ENCODE measurements at regions not wholly inside any gene's neighbourhood (a gene's known extent, or its start where the extent isn't known, plus 50 kb on each side); places are given as distances from the start of the nearest gene placed in this dataset.

DNA sequence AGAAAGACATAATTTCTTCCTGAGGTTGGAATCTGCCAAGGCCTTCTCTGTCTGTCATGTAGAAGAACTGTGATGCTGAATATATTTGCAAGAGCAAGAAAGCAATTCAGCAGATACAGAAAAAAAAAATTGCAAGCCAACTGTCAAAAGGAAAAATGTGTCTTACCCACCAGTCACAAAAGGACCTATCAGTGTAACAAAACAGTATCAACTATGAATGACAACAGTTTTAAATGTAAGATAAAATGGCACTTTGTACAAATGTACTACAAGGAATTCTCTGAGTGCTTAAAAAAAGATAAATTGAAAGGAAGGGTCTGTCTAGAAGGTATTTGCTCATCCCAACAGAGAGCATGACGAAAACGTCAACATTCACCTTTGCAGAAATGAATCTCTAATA is 185.3 kb upstream of the TFAP2D start:
- TF ChIP-seq, protein P1, sequence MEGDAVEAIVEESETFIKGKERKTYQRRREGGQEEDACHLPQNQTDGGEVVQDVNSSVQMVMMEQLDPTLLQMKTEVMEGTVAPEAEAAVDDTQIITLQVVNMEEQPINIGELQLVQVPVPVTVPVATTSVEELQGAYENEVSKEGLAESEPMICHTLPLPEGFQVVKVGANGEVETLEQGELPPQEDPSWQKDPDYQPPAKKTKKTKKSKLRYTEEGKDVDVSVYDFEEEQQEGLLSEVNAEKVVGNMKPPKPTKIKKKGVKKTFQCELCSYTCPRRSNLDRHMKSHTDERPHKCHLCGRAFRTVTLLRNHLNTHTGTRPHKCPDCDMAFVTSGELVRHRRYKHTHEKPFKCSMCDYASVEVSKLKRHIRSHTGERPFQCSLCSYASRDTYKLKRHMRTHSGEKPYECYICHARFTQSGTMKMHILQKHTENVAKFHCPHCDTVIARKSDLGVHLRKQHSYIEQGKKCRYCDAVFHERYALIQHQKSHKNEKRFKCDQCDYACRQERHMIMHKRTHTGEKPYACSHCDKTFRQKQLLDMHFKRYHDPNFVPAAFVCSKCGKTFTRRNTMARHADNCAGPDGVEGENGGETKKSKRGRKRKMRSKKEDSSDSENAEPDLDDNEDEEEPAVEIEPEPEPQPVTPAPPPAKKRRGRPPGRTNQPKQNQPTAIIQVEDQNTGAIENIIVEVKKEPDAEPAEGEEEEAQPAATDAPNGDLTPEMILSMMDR (IDR thresholded peaks at IDR 0.05), result no peak
- TF ChIP-seq POLR2A (IDR thresholded peaks at IDR 0.05), result no peak

All from heart left ventricle (tissue), 13 donors.